Subcutaneous abdominal adipose tissue (tissue), 5 donors: ENCODE measurements at regions not wholly inside any gene's neighbourhood (a gene's known extent, or its start where the extent isn't known, plus 50 kb on each side); places are given as distances from the start of the nearest gene placed in this dataset.

Experiments
- H3K27ac ChIP-seq: one replicate; pipeline ENCODE4 v1.7.0; 2013; ENCODE audit warnings: low read depth, mild to moderate bottlenecking, inconsistent platforms, low read length, moderate library complexity
- H3K27me3 ChIP-seq, 5 donors: one replicate each; pipeline ENCODE4 v1.7.0; 2013; ENCODE audit warnings: low read length in 5 of 5, inconsistent platforms in 1 of 5; ENCODE audit not compliant: control insufficient read depth in 5 of 5, insufficient read depth in 4 of 5
- H3K36me3 ChIP-seq, 5 donors: one replicate each; pipeline ENCODE4 v1.7.0; 2013; ENCODE audit warnings: low read length in 5 of 5; ENCODE audit not compliant: control insufficient read depth in 5 of 5, insufficient read depth in 5 of 5
- H3K4me1 ChIP-seq, 5 donors: one replicate each; pipeline ENCODE4 v1.7.0; 2013; ENCODE audit warnings: low read length in 5 of 5, mild to moderate bottlenecking in 3 of 5, moderate library complexity in 1 of 5; ENCODE audit not compliant: control insufficient read depth in 5 of 5, insufficient read depth in 5 of 5
- H3K4me3 ChIP-seq, 5 donors: one replicate each; pipeline ENCODE4 v1.7.0; 2013; ENCODE audit warnings: low read length in 5 of 5, low read depth in 1 of 5
- H3K9ac ChIP-seq, 5 donors: one replicate each; pipeline ENCODE4 v1.7.0; 2013; ENCODE audit warnings: low read length in 5 of 5, mild to moderate bottlenecking in 4 of 5, moderate library complexity in 3 of 5
- H3K9me3 ChIP-seq, 5 donors: one replicate each; pipeline ENCODE4 v1.7.0; 2013; ENCODE audit warnings: low read length in 5 of 5; ENCODE audit not compliant: control insufficient read depth in 5 of 5
- donor health status: healthy.
- donor health status: healthy.
- donor health status: healthy.
- donor health status: healthy.
- donor health status: healthy.

DNA sequence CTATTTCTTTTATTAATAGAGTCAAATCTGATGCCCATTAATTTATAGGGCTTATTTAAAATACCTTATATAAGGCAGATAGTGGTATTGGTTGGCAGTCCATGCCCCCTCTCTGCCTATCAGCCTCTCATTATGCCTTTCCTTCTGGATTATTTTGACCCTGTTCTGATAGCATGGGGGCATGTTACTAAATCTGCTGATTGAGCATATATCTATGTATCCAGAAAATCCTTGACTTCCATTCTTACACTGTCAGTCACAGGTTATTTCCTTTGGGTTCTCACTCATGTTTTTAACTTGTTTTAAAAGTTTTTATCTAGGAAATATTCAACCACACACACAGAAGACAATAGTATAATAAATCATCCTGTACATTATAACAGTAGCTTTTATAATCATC lies 1184.9 kb downstream of the HACE1 start:
- H3K4me3 ChIP-seq, result no peak overlapping the region
- no peak overlapping the region for H3K9ac ChIP-seq
- H3K27me3 ChIP-seq, result no peaks in the 10 kb centered on the region
- no peaks in the 10 kb centered on the region for H3K36me3 ChIP-seq
- H3K27ac ChIP-seq, result no peak overlapping the region
- H3K9me3 ChIP-seq, result peaks cover 0 to 6% (median 0%) of the 10 kb centered on the region in 5 donors
- peaks cover 0 to 3% (median 0%) of the 10 kb centered on the region in 5 donors for H3K4me1 ChIP-seq

DNA sequence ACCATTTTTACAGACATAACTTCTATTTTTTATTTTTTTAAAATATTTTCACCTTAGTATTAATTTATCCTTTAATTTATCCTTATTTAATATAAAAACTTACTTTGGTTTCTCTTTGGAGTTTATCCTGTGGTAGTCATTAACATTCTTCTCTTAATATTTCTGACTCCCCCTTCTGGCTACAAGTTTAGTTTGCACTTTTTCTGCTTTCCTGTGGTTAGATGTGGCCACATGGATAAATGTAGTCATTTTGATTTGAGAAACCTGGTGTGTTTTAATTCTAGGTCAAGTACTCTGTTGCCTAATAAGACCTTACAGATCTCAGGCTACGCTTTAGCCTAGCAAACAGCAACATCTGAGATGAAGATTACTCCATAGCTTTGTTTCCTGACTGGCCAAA lies 1187.5 kb downstream of the HACE1 start:
- Histone ChIP-seq H3K27ac (no peak overlapping the region), H3K4me1 (peaks cover 0 to 3% (median 0%) of the 10 kb centered on the region in 5 donors), H3K9me3 (peaks cover 0 to under 1% (median 0%) of the 10 kb centered on the region in 5 donors), H3K9ac (no peak overlapping the region), H3K4me3 (no peak overlapping the region), H3K36me3 (no peaks in the 10 kb centered on the region), H3K27me3 (no peaks in the 10 kb centered on the region)

DNA sequence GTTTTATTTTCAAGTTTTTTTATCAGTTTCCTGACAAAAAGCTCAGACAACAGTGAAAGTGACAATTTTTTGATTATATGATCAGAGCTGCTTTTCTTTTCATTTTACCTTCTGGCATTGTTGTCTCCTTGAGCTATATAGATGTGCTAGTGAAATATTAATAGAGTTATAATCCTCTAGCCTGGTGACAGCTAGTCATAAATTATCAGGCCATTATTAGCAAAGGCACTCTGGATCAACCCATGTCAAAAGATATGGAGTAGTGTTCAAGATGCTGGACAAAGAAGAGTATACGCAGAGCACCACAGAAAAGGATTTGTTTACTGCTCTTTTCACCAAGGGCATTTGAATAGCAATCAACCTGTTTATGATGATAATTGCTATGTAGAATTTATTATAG lies 1230.1 kb downstream of the HACE1 start:
- Histone ChIP-seq H3K36me3 (no peaks in the 10 kb centered on the region), H3K4me3 (no peak overlapping the region), H3K27ac (no peak overlapping the region), H3K9ac (no peak overlapping the region), H3K4me1 (no peaks in the 10 kb centered on the region), H3K9me3 (no peaks in the 10 kb centered on the region), H3K27me3 (no peaks in the 10 kb centered on the region)

GRCh38 chr6:103617642-103618041 lies 1242.1 kb downstream of the HACE1 start:
- no peaks in the 10 kb centered on the region for H3K27me3 ChIP-seq
- no peak overlapping the region for H3K4me3 ChIP-seq
- no peaks in the 10 kb centered on the region for H3K36me3 ChIP-seq
- H3K9me3 ChIP-seq, result no peaks in the 10 kb centered on the region
- no peak overlapping the region for H3K9ac ChIP-seq
- no peak overlapping the region for H3K27ac ChIP-seq
- H3K4me1 ChIP-seq, result peaks cover 0 to 3% (median 0%) of the 10 kb centered on the region in 5 donors

DNA sequence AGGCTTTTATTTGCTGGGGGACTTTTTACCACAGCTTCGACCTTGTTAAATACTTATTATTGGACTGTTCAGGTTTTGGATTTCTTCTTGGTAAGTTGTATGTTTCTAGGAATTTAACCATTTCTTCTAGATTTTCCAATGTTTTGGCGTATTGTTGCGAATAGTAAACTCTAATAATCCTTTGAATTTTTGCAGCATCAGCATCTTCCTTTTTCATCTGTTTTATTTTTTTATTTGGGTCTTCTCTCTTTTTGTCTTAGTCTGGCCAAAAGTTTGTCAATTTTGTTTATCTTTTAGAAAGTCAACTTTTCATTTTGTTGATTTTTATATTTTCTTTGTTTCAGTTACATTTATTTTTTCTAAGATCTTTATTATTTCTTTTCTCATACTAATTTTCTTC lies 1272.0 kb downstream of the HACE1 start:
- no peaks in the 10 kb centered on the region for H3K4me1 ChIP-seq
- no peak overlapping the region for H3K9ac ChIP-seq
- H3K9me3 ChIP-seq, result peaks cover 0 to 3% (median 0%) of the 10 kb centered on the region in 5 donors
- no peaks in the 10 kb centered on the region for H3K36me3 ChIP-seq
- H3K27me3 ChIP-seq, result no peaks in the 10 kb centered on the region
- no peak overlapping the region for H3K4me3 ChIP-seq
- H3K27ac ChIP-seq, result no peak overlapping the region

GRCh38 chr6:103578115-103578514 lies 1281.6 kb downstream of the HACE1 start:
- Histone ChIP-seq H3K4me3 (no peak overlapping the region), H3K36me3 (no peaks in the 10 kb centered on the region), H3K9ac (no peak overlapping the region), H3K27me3 (no peaks in the 10 kb centered on the region), H3K27ac (no peak overlapping the region), H3K9me3 (peaks cover 0 to 3% (median 0%) of the 10 kb centered on the region in 5 donors), H3K4me1 (no peaks in the 10 kb centered on the region)

DNA sequence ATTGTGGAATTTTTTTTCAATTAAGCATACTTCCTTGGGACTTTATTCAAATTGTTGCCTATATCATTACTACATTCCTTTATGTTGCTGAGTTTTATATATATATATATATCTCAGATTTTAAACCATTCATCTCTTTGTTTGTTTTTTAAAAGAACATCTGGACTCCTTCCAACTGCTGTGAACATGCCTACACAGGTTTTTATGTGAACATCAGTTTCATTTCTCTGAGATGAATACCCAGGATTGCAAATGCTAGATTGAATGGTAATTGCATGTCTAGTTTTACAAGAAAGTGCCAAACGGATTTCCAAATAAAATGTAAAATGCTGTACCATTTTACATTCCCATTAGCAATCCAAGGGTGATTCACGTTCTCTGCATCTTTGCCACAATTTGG lies 1289.3 kb downstream of the HACE1 start:
- no peaks in the 10 kb centered on the region for H3K36me3 ChIP-seq
- no peak overlapping the region for H3K4me3 ChIP-seq
- H3K4me1 ChIP-seq, result no peaks in the 10 kb centered on the region
- H3K27me3 ChIP-seq, result no peaks in the 10 kb centered on the region
- no peak overlapping the region for H3K9ac ChIP-seq
- no peak overlapping the region for H3K27ac ChIP-seq
- no peaks in the 10 kb centered on the region for H3K9me3 ChIP-seq

- H3K4me1 ChIP-seq, result no peaks in the 10 kb centered on the region
- H3K9ac ChIP-seq, result no peak overlapping the region
- no peaks in the 10 kb centered on the region for H3K9me3 ChIP-seq
- no peak overlapping the region for H3K4me3 ChIP-seq
- H3K27me3 ChIP-seq, result no peaks in the 10 kb centered on the region
- H3K36me3 ChIP-seq, result no peaks in the 10 kb centered on the region
- no peak overlapping the region for H3K27ac ChIP-seq
Measured at GRCh38 chr6:103554911-103555310, 1304.8 kb downstream of the HACE1 start.

GRCh38 chr6:103538381-103538780 lies 1321.3 kb downstream of the HACE1 start:
- Histone ChIP-seq H3K4me3 (no peak overlapping the region), H3K27ac (no peak overlapping the region), H3K4me1 (no peaks in the 10 kb centered on the region), H3K27me3 (no peaks in the 10 kb centered on the region), H3K36me3 (no peaks in the 10 kb centered on the region), H3K9me3 (no peaks in the 10 kb centered on the region), H3K9ac (no peak overlapping the region)

DNA sequence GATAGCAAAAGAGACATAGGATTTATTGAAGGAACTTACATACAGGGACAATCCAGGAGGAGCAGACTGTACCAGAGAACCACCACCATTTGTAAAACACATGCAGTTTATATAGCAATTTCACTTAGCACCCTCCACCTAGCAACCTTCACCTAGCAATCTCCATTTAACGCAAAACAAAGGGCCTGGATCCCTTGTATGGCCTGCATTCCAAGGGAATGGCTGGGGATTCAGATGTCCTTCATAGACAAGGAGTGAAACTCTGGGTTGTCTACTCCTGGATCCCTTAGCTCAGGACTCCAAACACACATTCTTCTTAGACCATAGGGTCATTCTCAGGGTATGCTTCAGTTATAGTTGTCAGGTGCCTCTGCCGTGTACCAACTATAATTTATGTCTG lies 1324.9 kb downstream of the HACE1 start:
- H3K27me3 ChIP-seq, result no peaks in the 10 kb centered on the region
- no peak overlapping the region for H3K9ac ChIP-seq
- no peaks in the 10 kb centered on the region for H3K36me3 ChIP-seq
- no peak overlapping the region for H3K27ac ChIP-seq
- H3K9me3 ChIP-seq, result no peaks in the 10 kb centered on the region
- no peaks in the 10 kb centered on the region for H3K4me1 ChIP-seq
- no peak overlapping the region for H3K4me3 ChIP-seq

DNA sequence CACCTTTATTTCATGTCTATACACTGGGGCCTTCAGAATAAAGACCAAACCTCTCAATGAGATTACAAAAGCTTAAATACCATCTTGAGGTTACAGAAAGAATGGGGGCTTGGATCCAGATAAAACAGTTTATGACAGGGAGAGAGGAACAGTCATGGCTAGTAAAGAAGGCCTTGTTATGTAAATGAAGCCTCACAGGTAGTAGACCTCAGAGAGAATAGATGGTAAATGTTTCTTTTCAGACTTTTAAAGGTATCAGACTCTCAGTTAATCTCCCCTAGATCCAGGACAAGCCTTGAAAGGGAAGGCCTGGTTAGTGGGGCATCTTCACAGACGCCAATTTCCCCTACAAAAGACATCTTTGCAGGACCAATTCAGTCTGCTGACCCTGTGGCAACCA lies 1325.6 kb downstream of the HACE1 start:
- Histone ChIP-seq H3K9me3 (no peaks in the 10 kb centered on the region), H3K36me3 (no peaks in the 10 kb centered on the region), H3K4me3 (no peak overlapping the region), H3K27ac (no peak overlapping the region), H3K4me1 (no peaks in the 10 kb centered on the region), H3K9ac (no peak overlapping the region), H3K27me3 (no peaks in the 10 kb centered on the region)
